CD14-positive monocyte (primary cell): ENCODE measurements at regions not wholly inside any gene's neighbourhood (a gene's known extent, or its start where the extent isn't known, plus 50 kb on each side); places are given as distances from the start of the nearest gene placed in this dataset.

ENCODE experiments used
- DNase-seq, 3 donors: peaks; one replicate each; pipeline ENCODE4 v3.0.0-alpha.2; 2011 to 2022
- H2AFZ ChIP-seq: 2 replicates; pipeline ENCODE4 v1.6.0; 2012; ENCODE audit warnings: mild to moderate bottlenecking, low read depth, low read length, inconsistent platforms; ENCODE audit not compliant: insufficient read depth, poor library complexity, severe bottlenecking
- H3K27ac ChIP-seq, 2 donors: 1 replicate in 1 of 2; 2 replicates in 1 of 2; pipeline ENCODE4 v1.5.1; 2012 to 2013; ENCODE audit warnings: low read length in 2 of 2, control low read depth in 1 of 2, inconsistent platforms in 1 of 2, low read depth in 1 of 2, mild to moderate bottlenecking in 1 of 2
- H3K27me3 ChIP-seq, 2 donors: one replicate each; pipeline versions ENCODE4 v1.6.0 to v1.6.1; 2011 to 2013; ENCODE audit warnings: low read length in 2 of 2; ENCODE audit not compliant: control insufficient read depth in 2 of 2, insufficient read depth in 2 of 2
- H3K36me3 ChIP-seq, 2 donors: replicated peaks in 1 of 2; 1 replicate in 1 of 2; 2 replicates in 1 of 2; pipeline versions ENCODE4 v1.5.1 to v1.6.1; 2012 to 2013; ENCODE audit warnings: low read length in 2 of 2, control low read depth in 1 of 2, inconsistent platforms in 1 of 2, mild to moderate bottlenecking in 1 of 2; ENCODE audit not compliant: insufficient read depth in 2 of 2, control insufficient read depth in 1 of 2
- H3K4me1 ChIP-seq, 2 donors: 1 replicate in 1 of 2; 2 replicates in 1 of 2; pipeline versions ENCODE4 v1.5.1 to v1.6.1; 2012 to 2013; ENCODE audit warnings: low read length in 2 of 2, control low read depth in 1 of 2, inconsistent platforms in 1 of 2, mild to moderate bottlenecking in 1 of 2, moderate library complexity in 1 of 2; ENCODE audit not compliant: insufficient read depth in 2 of 2, control insufficient read depth in 1 of 2
- H3K4me2 ChIP-seq: replicated peaks from 2 replicates; pipeline ENCODE3; 2012; ENCODE audit warnings: low read length, moderate library complexity, mild to moderate bottlenecking; ENCODE audit not compliant: poor library complexity, severe bottlenecking; ENCODE audit errors: extremely low read depth
- H3K4me3 ChIP-seq, 3 experiments: fragments of 200-600 bp in 1 of 3; sonication (generic) in 1 of 3; replicated peaks in 1 of 3; 1 replicate in 2 of 3; 2 replicates in 1 of 3; pipeline ENCODE4 v1.5.1; 2011 to 2013; ENCODE audit warnings: low read length in 3 of 3, mild to moderate bottlenecking in 3 of 3, control low read depth in 2 of 3, low read depth in 2 of 3, inconsistent platforms in 1 of 3, moderate library complexity in 1 of 3
- H3K79me2 ChIP-seq: 2 replicates; pipeline ENCODE4 v1.6.0; 2012; ENCODE audit warnings: mild to moderate bottlenecking, control low read depth, inconsistent platforms, low read length, moderate library complexity; ENCODE audit not compliant: insufficient read depth
- H3K9ac ChIP-seq: 2 replicates; pipeline ENCODE4 v1.6.0; 2017; ENCODE audit warnings: low read length, mild to moderate bottlenecking; ENCODE audit not compliant: insufficient read depth, poor library complexity, severe bottlenecking
- H3K9me3 ChIP-seq, 2 donors: replicated peaks in 1 of 2; 1 replicate in 1 of 2; 2 replicates in 1 of 2; pipeline versions ENCODE4 v1.5.1 to v1.6.1; 2012 to 2013; ENCODE audit warnings: low read length in 2 of 2, control low read depth in 1 of 2; ENCODE audit not compliant: control insufficient read depth in 1 of 2, insufficient read depth in 1 of 2
- H4K20me1 ChIP-seq: 2 replicates; pipeline ENCODE4 v1.6.0; 2012; ENCODE audit warnings: mild to moderate bottlenecking, low read length, control low read depth, moderate library complexity; ENCODE audit not compliant: insufficient read depth
- H3K27ac Mint-ChIP-seq, 7 donors: one replicate each; pipeline ENCODE4 v1.8.0; 2020; ENCODE audit warnings: mild to moderate bottlenecking in 7 of 7, mixed read lengths in 7 of 7, moderate library complexity in 6 of 7, inconsistent platforms in 2 of 7
- H3K27me3 Mint-ChIP-seq, 3 donors: one replicate each; pipeline ENCODE4 v1.8.0; 2021 to 2022; ENCODE audit warnings: low read depth in 3 of 3, mild to moderate bottlenecking in 3 of 3, mixed read lengths in 3 of 3, moderate library complexity in 3 of 3, inconsistent platforms in 1 of 3
- H3K36me3 Mint-ChIP-seq, 2 donors: one replicate each; pipeline ENCODE4 v1.8.0; 2020; ENCODE audit warnings: mixed read lengths in 2 of 2, inconsistent platforms in 1 of 2, mild to moderate bottlenecking in 1 of 2
- H3K4me1 Mint-ChIP-seq: one replicate; pipeline ENCODE4 v1.8.0; 2020; ENCODE audit warnings: mild to moderate bottlenecking, mixed read lengths
- H3K4me3 Mint-ChIP-seq, 2 donors: one replicate each; pipeline ENCODE4 v1.8.0; 2020; ENCODE audit warnings: mild to moderate bottlenecking in 2 of 2, mixed read lengths in 2 of 2, moderate library complexity in 1 of 2
- H3K9me3 Mint-ChIP-seq, 7 donors: one replicate each; pipeline ENCODE4 v1.8.0; 2020 to 2022; ENCODE audit warnings: mixed read lengths in 7 of 7, mild to moderate bottlenecking in 6 of 7, moderate library complexity in 6 of 7, inconsistent platforms in 2 of 7
- CTCF ChIP-seq: fragments of 200-600 bp; IDR thresholded peaks from one replicate; pipeline ENCODE4 v1.8.0; 2022; ENCODE audit warnings: antibody characterized with exemption, mild to moderate bottlenecking
- WGBS: methylation state at CpG from one replicate; pipeline ENCODE4 v1.1.5; 2013; ENCODE audit warnings: missing lambda C conversion rate; ENCODE audit not compliant: insufficient coverage; 5-methylcytosine and 5-hydroxymethylcytosine counted together
- intact Hi-C, 2 donors: fragments of 100-400 bp; cut with micrococcal nuclease; formaldehyde crosslinking; loops; one replicate each; pipeline versions ENCODE4 v1.15.0 to v1.15.1; 2023

- no peaks in the 10 kb centered on the region for H3K36me3 Mint-ChIP-seq
- Histone ChIP-seq H3K9me3 (peaks cover 0 to 4% of the 10 kb centered on the region in 2 donors), H3K79me2 (no peaks in the 10 kb centered on the region), H3K27me3 (no peaks in the 10 kb centered on the region), H2AFZ (no peak overlapping the region), H3K4me2 (no peak overlapping the region), H3K4me1 (peaks cover 27 to 45% of the 10 kb centered on the region in 2 donors), H4K20me1 (no peaks in the 10 kb centered on the region), H3K9ac (no peak overlapping the region), H3K27ac (no peak overlapping the region), H3K4me3 (no peak overlapping the region), H3K36me3 (no peaks in the 10 kb centered on the region)
- peaks cover under 1 to 7% (median 4%) of the 10 kb centered on the region in 7 donors for H3K9me3 Mint-ChIP-seq
- peaks cover 62% of the 10 kb centered on the region for H3K4me1 Mint-ChIP-seq
- H3K4me3 Mint-ChIP-seq: no peak overlapping the region
- intact Hi-C loops: no loop called here
- 83% methylated on average over 3 of the region's 7 CpGs for WGBS
- no peak for DNase-seq
- H3K27me3 Mint-ChIP-seq: peaks cover 0 to 3% (median 1%) of the 10 kb centered on the region in 3 donors
- no peak for TF ChIP-seq CTCF
- no peak overlapping the region for H3K27ac Mint-ChIP-seq
Observed at GRCh38 chr9:81116340-81117137, 572.8 kb downstream of the TLE1 start.

- Mint-ChIP-seq H3K4me1 (peaks cover 52% of the 10 kb centered on the region), H3K4me3 (peak overlapping the region; percentile 7 to 77), H3K36me3 (no peaks in the 10 kb centered on the region), H3K9me3 (peaks cover 0 to 3% (median 0%) of the 10 kb centered on the region in 7 donors), H3K27me3 (peaks cover 0 to 3% (median 1%) of the 10 kb centered on the region in 3 donors), H3K27ac (peak overlapping the region; percentile 6 to 88 (median 68))
- peak overlapping the region in 2 of 3 experiments; percentile 9 to 24 for H3K4me3 ChIP-seq
- peaks cover 25 to 36% of the 10 kb centered on the region in 2 donors for H3K4me1 ChIP-seq
- no peaks in the 10 kb centered on the region for H3K79me2 ChIP-seq
- TF ChIP-seq CTCF: no peak
- no peaks in the 10 kb centered on the region for H4K20me1 ChIP-seq
- intact Hi-C loops: no loop called here
- no peaks in the 10 kb centered on the region for H3K36me3 ChIP-seq
- H3K9ac ChIP-seq: no peak overlapping the region
- peak overlapping the region in 1 of 2 donors; percentile 23 for H3K27ac ChIP-seq
- WGBS: no CpG with 5 or more reads among the region's 7 CpGs
- H3K27me3 ChIP-seq: no peaks in the 10 kb centered on the region
- H3K9me3 ChIP-seq: no peaks in the 10 kb centered on the region
- DNase-seq: peak; percentile 19 to 54 (median 53)
- no peak overlapping the region for H2AFZ ChIP-seq
- peak overlapping the region; percentile 29 for H3K4me2 ChIP-seq
Observed at GRCh38 chr9:81113453-81114124, 575.8 kb downstream of the TLE1 start.
